Activated CD4-positive, alpha-beta T cell treated with anti-CD3 and anti-CD28 coated beads for 24 hours (primary cell): ENCODE measurements at regions not wholly inside any gene's neighbourhood (a gene's known extent, or its start where the extent isn't known, plus 50 kb on each side); places are given as distances from the start of the nearest gene placed in this dataset.

Experiments
- DNase-seq, 2 donors: peaks; one replicate each; pipeline ENCODE4 v3.0.0-alpha.2; 2020; ENCODE audit warnings: low read depth in 2 of 2

DNA sequence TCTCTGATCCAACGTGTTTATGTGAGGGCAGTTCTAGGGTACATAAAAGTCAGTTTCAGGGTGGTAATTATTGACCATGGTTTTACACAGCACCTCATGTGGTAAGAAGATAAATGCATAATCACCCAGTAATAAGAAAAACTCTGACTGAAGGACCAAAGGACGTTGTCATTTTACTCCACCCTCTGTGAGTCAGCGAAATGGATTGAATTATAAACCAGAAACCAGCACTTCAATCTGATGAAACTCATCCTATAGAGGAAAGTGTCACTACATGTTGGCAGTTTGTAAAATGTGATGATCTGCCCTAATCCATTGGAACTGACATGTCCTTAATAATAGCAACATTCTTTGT, 406.8 kb downstream of the KLF5 start:
- no peak for DNase-seq

DNA sequence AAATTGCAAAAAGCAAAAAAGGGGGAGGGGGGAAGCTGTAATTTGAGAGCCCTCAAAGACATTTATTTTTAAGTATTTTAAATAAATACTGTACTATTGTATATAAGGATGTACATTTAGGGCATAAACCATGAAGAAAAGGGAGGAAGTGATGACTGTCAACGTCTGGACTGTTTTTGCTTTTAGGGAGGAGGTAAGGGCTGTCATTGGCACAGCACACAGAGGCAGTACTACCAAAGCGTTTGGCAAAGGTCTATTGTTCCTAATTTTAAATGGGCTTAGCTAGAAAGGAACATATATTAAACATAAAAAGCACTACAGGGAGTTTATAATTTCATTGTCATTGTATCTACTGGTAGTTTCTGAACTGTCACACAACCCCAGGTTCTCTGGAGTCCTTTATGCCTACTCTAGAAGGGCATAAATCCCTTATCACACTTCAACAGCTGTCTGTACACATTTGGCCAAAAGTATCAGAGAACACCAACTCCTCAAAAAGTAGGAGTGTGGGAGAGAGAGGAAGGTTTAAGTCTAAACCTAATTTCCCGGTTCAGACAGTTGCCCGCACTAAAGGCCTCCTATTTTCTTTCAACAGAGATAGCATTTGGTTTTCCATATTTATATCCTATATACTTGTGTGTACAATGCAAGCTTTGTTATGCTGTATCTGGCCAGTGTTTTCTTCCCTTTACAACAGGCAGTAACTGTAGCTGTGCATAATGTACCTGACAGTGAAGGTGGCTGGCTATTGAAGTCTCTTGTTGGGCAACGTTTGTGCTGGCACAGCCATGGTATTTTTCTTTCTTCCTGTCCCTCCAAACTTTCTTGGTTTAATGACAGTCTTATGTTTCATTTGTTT, 406.2 kb downstream of the KLF5 start:
- no peak for DNase-seq

- DNase-seq: no peak
Measured at GRCh38 chr13:73462241-73462640, 403.4 kb downstream of the KLF5 start.

GRCh38 chr13:73451221-73452029, 392.6 kb downstream of the KLF5 start:
- no peak for DNase-seq

DNA sequence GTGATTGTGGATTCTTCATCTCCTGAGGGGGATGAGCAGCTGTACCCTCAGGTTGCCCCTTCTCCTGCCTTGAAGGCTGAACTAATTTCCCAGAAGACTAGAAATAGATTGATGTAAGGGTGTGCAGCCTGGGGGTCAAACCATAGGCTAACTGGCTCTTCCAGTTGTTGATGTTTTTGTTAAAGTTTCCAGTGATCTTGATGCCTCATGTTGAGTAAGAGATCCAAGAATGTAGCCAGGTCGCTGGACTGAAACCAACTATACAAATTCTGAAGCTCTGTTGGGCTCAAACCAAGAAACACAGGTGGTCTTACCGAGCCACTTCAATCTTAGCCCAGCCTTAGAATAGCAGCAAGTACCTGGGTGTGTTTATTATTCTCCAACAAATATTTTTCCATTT, 391.8 kb downstream of the KLF5 start:
- DNase-seq: no peak

DNA sequence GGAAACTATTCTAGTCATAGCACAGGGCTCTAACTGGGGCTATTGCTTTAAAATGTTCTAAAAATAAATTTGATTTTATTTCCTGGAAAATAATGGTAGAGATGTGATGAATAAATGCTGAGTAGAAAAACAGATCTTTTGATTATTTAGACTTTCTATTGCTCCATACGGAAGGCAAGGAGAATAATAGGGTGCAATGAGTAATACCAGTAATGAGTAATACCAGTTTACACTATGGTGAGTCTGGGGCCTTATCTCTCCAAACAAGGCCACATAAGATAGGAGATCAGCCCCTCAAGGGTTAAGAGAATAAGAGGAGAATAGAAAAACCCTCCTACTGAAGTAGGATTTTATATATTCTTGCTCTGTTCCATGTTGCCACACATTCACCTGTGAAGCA, 390.4 kb downstream of the KLF5 start:
- no peak for DNase-seq

DNA sequence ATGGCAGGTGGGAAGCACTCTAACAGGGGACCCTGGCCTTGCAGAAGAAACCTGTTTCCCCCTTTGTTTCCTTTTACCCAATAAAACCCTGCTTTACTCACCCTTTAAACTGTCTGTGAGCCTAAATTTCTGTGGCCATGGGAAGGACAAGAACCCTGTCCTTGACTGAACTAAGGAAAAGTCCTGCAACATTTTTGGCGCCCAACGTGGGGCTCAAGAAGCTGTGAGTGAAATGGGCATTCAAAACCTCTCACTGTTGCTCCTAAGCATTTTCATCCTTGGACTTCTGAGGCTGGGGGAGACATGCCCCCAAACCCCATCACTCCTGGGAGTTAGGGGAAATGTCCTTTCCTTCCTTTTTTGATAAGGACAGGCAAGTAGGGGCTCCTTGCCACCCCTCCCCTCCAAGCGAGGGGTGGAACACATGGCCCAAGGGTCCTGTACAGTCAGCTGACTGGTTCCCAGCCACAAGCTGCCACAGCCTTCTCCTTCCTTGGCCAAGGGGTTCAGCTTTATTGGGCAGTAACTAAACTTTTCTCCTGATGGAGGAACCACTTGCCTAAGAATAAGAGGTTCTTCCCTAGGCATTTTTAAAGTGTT, 381.6 kb downstream of the KLF5 start:
- no peak for DNase-seq

GRCh38 chr13:73433890-73434289, 375.1 kb downstream of the KLF5 start:
- DNase-seq: no peak

GRCh38 chr13:73433458-73433857, 374.7 kb downstream of the KLF5 start:
- no peak for DNase-seq

DNA sequence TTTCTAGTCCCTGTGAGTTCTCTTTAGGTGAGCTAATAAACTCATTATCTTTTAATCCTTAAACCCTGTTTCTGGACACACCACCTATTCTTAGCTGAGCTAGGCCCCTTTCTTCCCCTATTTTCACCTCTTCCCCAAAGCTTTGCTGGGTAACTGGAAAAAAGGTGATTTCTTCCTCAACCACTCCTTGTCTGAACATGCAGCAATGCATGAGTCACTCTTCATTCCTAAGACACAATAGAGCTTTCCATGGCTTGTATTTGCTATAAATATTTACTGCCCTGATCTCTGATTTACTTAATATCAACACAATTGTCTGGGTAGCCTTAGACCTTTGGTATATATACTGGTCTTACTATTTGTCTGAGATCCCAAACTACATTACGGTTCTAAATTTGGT, 370.9 kb downstream of the KLF5 start:
- DNase-seq: no peak

DNA sequence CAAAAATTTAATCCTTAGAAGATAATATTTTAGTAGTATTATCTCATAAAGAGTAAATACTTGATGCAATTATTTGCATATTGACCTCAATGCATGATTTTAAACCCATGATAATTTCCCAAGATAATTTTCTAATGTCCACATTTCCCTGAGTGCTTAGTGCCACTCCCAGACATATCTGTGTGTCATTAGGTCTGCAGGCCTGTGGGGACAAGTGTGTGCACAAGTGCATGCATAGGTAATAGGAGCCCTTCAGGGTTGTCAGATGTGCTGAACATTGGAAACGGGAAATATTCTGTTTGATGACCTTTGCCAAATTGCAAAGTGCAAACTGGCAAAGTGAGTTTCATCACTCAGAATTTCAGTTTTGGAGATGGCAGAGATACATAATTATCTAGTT, 369.9 kb downstream of the KLF5 start:
- no peak for DNase-seq

- DNase-seq: no peak
Measured at GRCh38 chr13:73428137-73428536, 369.3 kb downstream of the KLF5 start.

DNA sequence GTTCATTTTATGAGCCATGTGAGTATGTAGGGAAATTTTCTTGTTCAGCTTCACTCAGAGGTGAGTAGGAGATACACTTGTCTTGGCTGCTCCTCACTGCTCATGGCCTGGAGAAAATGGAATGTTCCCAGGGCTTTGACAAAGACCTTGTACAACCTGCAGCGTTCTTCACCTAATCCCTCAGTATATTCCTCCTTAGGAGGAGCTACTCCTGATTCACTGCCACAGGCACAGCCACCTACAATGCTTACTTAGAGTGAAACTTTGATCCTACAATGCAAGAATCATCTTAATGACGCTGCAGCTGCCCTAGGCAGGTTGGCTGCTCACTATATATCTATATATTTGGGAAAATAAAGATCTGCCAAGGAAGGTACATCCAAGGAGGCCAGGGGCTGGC, 364.2 kb downstream of the KLF5 start:
- no peak for DNase-seq

DNA sequence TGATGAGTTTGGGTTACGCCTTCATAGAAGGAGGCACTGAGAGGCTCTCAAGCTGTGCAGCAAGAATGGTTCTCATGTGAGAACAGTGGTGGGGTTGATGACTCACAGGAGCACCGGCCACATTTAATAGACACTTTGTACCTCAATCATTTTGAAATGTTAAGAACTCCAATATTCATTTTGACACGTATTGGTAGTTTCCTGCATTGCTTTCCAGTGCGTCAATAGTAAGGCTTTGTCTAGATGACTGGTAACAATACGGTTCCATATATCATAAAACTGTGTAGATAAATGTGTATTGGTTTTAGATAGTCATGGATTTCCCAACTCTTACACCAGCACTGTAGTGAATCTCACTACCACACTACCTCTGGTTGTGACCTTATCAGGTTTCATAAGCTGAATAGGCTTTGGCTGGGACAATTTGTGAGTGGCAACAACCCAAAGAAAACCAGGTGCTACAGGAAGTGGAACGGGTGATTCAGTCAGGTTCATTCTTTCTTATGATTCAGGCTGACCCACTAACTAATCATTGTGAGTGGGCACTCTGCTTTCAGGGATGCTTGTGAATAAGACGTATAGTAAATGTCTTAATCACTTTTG, 362.6 kb downstream of the KLF5 start:
- DNase-seq: no peak

GRCh38 chr13:73419186-73419585, 360.4 kb downstream of the KLF5 start:
- no peak for DNase-seq

GRCh38 chr13:73417012-73417615, 358.3 kb downstream of the KLF5 start:
- DNase-seq: no peak

- no peak for DNase-seq
Measured at GRCh38 chr13:73416093-73416492, 357.3 kb downstream of the KLF5 start.

DNA sequence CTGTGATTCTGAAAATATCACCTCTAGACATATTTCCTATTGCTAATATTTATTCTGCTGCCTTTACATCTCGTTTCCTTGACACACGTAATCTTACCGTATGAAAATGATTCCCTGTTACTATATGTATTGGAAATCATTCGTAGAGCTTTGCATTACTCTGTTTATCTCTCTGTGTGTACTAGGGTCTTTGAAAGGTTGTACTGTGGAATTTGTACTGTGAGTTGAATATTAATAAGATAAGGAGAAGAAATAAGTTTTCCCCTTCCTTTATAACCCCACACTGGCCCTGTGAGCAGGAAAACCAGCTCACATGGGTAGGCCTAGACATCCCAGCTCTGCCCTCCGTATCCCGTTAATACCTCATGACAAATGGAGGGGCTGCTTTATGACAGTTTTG, 354.9 kb downstream of the KLF5 start:
- DNase-seq: no peak

DNA sequence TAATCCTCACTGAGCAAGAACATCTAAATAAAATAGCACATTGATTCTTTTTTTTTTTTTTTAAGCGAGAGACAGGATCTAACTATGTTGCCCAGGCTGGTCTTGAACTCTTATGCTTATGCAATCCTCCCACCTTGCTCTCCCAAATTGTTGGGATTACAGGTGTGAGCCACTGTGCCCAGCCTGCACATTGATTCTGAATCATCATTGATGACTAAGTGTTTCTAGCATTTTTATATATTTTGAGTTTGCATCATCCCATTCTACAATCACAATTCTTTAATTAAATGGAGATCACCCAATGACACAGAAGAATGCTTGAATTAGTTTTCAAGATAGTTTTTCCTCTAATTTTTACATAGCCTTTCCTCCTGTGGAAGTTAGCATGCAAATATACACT, 354.1 kb downstream of the KLF5 start:
- DNase-seq: no peak

- DNase-seq: no peak
Measured at GRCh38 chr13:73411067-73411809, 352.4 kb downstream of the KLF5 start.

DNA sequence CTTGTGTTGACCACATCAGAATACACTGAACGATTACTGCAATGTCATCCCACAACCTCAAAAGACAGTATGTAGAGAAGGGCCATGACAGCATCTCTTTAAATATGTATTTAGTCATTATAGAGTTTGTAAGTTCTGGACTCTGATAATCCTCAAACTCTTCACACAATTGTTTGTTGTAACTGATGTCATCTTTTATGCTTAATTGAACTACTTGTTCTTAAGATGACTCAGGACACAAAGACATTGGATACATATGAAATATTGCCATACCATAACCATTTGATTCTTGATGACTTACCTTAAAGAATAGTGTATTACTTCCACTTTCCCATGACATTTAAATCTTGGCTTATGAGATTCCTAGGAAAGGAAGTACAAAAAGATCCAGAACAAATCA, 347.6 kb downstream of the KLF5 start:
- no peak for DNase-seq
